ENCODE measurements at regions not wholly inside any gene's neighbourhood (a gene's known extent, or its start where the extent isn't known, plus 50 kb on each side); places are given as distances from the start of the nearest gene placed in this dataset.

- TF ChIP-seq CTCF (IDR thresholded peaks at IDR 0.05; ENCODE audit: borderline replicate concordance, extremely low read depth, low read length, poor library complexity, severe bottlenecking) (no peak), EZH2 (IDR thresholded peaks at IDR 0.05; ENCODE audit: borderline replicate concordance, low read depth, low read length, severe bottlenecking) (no peak)
Observed at GRCh38 chr6:81831274-81831673, 78.8 kb upstream of the TENT5A start.

Measured in DND-41 (cell line).